HepG2 (cell line): ENCODE measurements at regions not wholly inside any gene's neighbourhood (a gene's known extent, or its start where the extent isn't known, plus 50 kb on each side); places are given as distances from the start of the nearest gene placed in this dataset.

Experiments
- POLR2AphosphoS5 ChIP-seq: IDR thresholded peaks from 2 replicates; pipeline ENCODE4 v1.6.1; 2012; ENCODE audit warnings: low read depth, low read length
- POLR2G ChIP-seq: fragments of 200-400 bp; formaldehyde crosslinking; IDR thresholded peaks from 2 replicates; pipeline ENCODE4 v1.6.1; 2018; ENCODE audit warnings: mild to moderate bottlenecking, low read depth, low read length, moderate library complexity
- SRSF9 ChIP-seq: fragments of 200-400 bp; formaldehyde crosslinking; IDR thresholded peaks from 2 replicates; pipeline ENCODE4 v1.6.1; 2018; ENCODE audit warnings: borderline replicate concordance, mild to moderate bottlenecking, low read depth, low read length; ENCODE audit not compliant: insufficient read depth, poor library complexity, severe bottlenecking
- ZNF180 ChIP-seq: sonication (generic); formaldehyde crosslinking; IDR thresholded peaks from 2 replicates; pipeline ENCODE4 v1.4.0; 2020; ENCODE audit warnings: low read depth, missing genetic modification reagents, borderline replicate concordance
- ZNF589 ChIP-seq: sonication (generic); formaldehyde crosslinking; conservative IDR thresholded peaks from 2 replicates; pipeline ENCODE4 v1.8.0; 2022; ENCODE audit warnings: mild to moderate bottlenecking, moderate library complexity, missing genetic modification reagents
- TF ChIP-seq, protein P1 (sequence below), 2 experiments: sonication (generic) in 1 of 2; formaldehyde crosslinking in 1 of 2; IDR thresholded peaks; 2 replicates each; pipeline versions ENCODE4 v1.4.0 to v1.6.1; 2016 to 2020; ENCODE audit warnings: borderline replicate concordance in 1 of 2, low read depth in 1 of 2, mild to moderate bottlenecking in 1 of 2, missing genetic modification reagents in 1 of 2
- TF ChIP-seq, protein P2 (sequence below): sonication (generic); formaldehyde crosslinking; IDR thresholded peaks from 2 replicates; pipeline ENCODE4 v1.4.0; 2020; ENCODE audit warnings: missing genetic modification reagents, borderline replicate concordance
- TF ChIP-seq, protein P3 (sequence below), 2 experiments: IDR thresholded peaks; 2 replicates each; pipeline ENCODE4 v1.6.1; 2011 to 2012; ENCODE audit warnings: low read length in 2 of 2, borderline replicate concordance in 1 of 2, low read depth in 1 of 2, mild to moderate bottlenecking in 1 of 2, moderate library complexity in 1 of 2

DNA sequence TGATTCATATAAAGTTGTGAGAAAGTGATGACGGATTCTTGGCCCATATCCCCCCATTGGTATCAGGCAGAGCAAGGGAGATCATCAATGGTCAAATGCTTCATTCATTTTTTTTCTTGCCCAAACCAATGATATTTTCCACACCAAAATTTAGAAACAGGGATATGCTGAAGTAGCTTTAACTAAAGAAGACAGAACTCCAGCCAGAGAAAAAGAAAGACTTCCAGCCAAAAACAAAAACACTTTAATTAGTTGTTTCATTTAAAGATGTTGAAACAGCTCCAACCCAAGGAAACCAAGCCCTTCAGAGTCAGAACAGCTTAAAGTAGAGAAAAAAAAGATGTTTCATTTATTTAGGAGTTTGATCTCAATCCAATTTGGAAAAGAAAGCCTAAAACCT, 358.9 kb upstream of the NBEA start (continued):
- TF ChIP-seq, protein P1, sequence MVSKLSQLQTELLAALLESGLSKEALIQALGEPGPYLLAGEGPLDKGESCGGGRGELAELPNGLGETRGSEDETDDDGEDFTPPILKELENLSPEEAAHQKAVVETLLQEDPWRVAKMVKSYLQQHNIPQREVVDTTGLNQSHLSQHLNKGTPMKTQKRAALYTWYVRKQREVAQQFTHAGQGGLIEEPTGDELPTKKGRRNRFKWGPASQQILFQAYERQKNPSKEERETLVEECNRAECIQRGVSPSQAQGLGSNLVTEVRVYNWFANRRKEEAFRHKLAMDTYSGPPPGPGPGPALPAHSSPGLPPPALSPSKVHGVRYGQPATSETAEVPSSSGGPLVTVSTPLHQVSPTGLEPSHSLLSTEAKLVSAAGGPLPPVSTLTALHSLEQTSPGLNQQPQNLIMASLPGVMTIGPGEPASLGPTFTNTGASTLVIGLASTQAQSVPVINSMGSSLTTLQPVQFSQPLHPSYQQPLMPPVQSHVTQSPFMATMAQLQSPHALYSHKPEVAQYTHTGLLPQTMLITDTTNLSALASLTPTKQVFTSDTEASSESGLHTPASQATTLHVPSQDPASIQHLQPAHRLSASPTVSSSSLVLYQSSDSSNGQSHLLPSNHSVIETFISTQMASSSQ (IDR thresholded peaks at IDR 0.05; ENCODE audit: low read depth): no peak
- TF ChIP-seq, protein P1 (CRISPR knock-in tag; IDR thresholded peaks at IDR 0.05; ENCODE audit: borderline replicate concordance): no peak
- TF ChIP-seq, protein P2, sequence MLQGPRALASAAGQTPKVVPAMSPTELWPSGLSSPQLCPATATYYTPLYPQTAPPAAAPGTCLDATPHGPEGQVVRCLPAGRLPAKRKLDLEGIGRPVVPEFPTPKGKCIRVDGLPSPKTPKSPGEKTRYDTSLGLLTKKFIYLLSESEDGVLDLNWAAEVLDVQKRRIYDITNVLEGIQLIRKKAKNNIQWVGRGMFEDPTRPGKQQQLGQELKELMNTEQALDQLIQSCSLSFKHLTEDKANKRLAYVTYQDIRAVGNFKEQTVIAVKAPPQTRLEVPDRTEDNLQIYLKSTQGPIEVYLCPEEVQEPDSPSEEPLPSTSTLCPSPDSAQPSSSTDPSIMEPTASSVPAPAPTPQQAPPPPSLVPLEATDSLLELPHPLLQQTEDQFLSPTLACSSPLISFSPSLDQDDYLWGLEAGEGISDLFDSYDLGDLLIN (CRISPR knock-in tag): no peak
- TF ChIP-seq POLR2AphosphoS5 (no peak), SRSF9 (no peak), POLR2G (no peak), ZNF589 (CRISPR knock-in tag) (no peak), ZNF180 (CRISPR knock-in tag) (no peak)
- TF ChIP-seq, protein P3, sequence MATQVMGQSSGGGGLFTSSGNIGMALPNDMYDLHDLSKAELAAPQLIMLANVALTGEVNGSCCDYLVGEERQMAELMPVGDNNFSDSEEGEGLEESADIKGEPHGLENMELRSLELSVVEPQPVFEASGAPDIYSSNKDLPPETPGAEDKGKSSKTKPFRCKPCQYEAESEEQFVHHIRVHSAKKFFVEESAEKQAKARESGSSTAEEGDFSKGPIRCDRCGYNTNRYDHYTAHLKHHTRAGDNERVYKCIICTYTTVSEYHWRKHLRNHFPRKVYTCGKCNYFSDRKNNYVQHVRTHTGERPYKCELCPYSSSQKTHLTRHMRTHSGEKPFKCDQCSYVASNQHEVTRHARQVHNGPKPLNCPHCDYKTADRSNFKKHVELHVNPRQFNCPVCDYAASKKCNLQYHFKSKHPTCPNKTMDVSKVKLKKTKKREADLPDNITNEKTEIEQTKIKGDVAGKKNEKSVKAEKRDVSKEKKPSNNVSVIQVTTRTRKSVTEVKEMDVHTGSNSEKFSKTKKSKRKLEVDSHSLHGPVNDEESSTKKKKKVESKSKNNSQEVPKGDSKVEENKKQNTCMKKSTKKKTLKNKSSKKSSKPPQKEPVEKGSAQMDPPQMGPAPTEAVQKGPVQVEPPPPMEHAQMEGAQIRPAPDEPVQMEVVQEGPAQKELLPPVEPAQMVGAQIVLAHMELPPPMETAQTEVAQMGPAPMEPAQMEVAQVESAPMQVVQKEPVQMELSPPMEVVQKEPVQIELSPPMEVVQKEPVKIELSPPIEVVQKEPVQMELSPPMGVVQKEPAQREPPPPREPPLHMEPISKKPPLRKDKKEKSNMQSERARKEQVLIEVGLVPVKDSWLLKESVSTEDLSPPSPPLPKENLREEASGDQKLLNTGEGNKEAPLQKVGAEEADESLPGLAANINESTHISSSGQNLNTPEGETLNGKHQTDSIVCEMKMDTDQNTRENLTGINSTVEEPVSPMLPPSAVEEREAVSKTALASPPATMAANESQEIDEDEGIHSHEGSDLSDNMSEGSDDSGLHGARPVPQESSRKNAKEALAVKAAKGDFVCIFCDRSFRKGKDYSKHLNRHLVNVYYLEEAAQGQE (IDR thresholded peaks at IDR 0.05; ENCODE audit: borderline replicate concordance in 1 of 2, low read depth in 1 of 2, low read length in 2 of 2): no peak
- TF ChIP-seq, all 625 proteins: peak for 0
